Keratinocyte (primary cell): ENCODE measurements at regions not wholly inside any gene's neighbourhood (a gene's known extent, or its start where the extent isn't known, plus 50 kb on each side); places are given as distances from the start of the nearest gene placed in this dataset.

ENCODE experiments used
- DNase-seq: peaks from one replicate; pipeline ENCODE4 v3.0.0-alpha.2; 2011; ENCODE audit warnings: low read depth, missing footprints, low spot score
- FAIRE-seq: peaks from 2 replicates; lab custom pipeline; 2011; peaks lifted over from hg19 to GRCh38; lab: Jason Lieb, UNC
- H2AFZ ChIP-seq: 2 replicates; pipeline ENCODE4 v1.6.0; 2012; ENCODE audit warnings: low read length, control low read depth, inconsistent platforms; ENCODE audit not compliant: control insufficient read depth
- H3K27ac ChIP-seq: 2 replicates; pipeline ENCODE4 v1.5.1; 2011; ENCODE audit warnings: low read length; ENCODE audit not compliant: control insufficient read depth, insufficient read depth
- H3K27me3 ChIP-seq: 3 replicates; pipeline ENCODE4 v1.6.0; 2011; ENCODE audit warnings: low read length; ENCODE audit not compliant: control insufficient read depth, insufficient read depth; ENCODE audit errors: extremely low read depth
- H3K36me3 ChIP-seq, 2 experiments: 2 replicates in 1 of 2; 3 replicates in 1 of 2; pipeline ENCODE4 v1.5.1; 2011; ENCODE audit warnings: low read length in 2 of 2, mild to moderate bottlenecking in 1 of 2; ENCODE audit not compliant: control insufficient read depth in 2 of 2, insufficient read depth in 2 of 2; ENCODE audit errors: extremely low read depth in 1 of 2
- H3K4me1 ChIP-seq: 3 replicates; pipeline ENCODE4 v1.5.1; 2011; ENCODE audit warnings: low read length; ENCODE audit not compliant: control insufficient read depth, insufficient read depth; ENCODE audit errors: extremely low read depth
- H3K4me2 ChIP-seq: 3 replicates; pipeline ENCODE4 v1.6.0; 2011; ENCODE audit warnings: low read depth, low read length; ENCODE audit not compliant: control insufficient read depth, insufficient read depth; ENCODE audit errors: extremely low read depth
- H3K4me3 ChIP-seq, 3 experiments: fragments of 200-600 bp in 1 of 3; sonication (generic) in 1 of 3; 2 replicates in 2 of 3; 3 replicates in 1 of 3; pipeline ENCODE4 v1.5.1; 2011 to 2016; ENCODE audit warnings: low read length in 3 of 3, mild to moderate bottlenecking in 3 of 3, control low read depth in 2 of 3, inconsistent platforms in 1 of 3, low read depth in 1 of 3, mixed read lengths in 1 of 3, mixed run types in 1 of 3, moderate library complexity in 1 of 3; ENCODE audit not compliant: control insufficient read depth in 2 of 3, insufficient read depth in 2 of 3; ENCODE audit errors: extremely low read depth in 1 of 3
- H3K79me2 ChIP-seq: 2 replicates; pipeline ENCODE4 v1.6.0; 2012; ENCODE audit warnings: low read length; ENCODE audit not compliant: control insufficient read depth, insufficient read depth
- H3K9ac ChIP-seq: 3 replicates; pipeline ENCODE4 v1.6.0; 2011; ENCODE audit warnings: low read length; ENCODE audit not compliant: control insufficient read depth, insufficient read depth; ENCODE audit errors: extremely low read depth
- H3K9me1 ChIP-seq: 3 replicates; pipeline ENCODE4 v1.6.0; 2011; ENCODE audit warnings: low read length; ENCODE audit not compliant: control insufficient read depth, insufficient read depth; ENCODE audit errors: extremely low read depth
- H3K9me3 ChIP-seq: 2 replicates; pipeline ENCODE4 v1.5.1; 2012; ENCODE audit warnings: low read depth, low read length; ENCODE audit not compliant: control insufficient read depth
- H4K20me1 ChIP-seq: 3 replicates; pipeline ENCODE4 v1.6.0; 2011; ENCODE audit warnings: low read length; ENCODE audit not compliant: control insufficient read depth, insufficient read depth; ENCODE audit errors: extremely low read depth
- CTCF ChIP-seq, 3 experiments: IDR thresholded peaks in 1 of 3; conservative IDR thresholded peaks in 1 of 3; optimal IDR thresholded peaks in 1 of 3; 2 replicates in 2 of 3; 3 replicates in 1 of 3; pipeline versions ENCODE3 to v1.5.1; 2011; ENCODE audit warnings: low read length in 3 of 3, mild to moderate bottlenecking in 3 of 3, moderate library complexity in 2 of 3, control low read depth in 1 of 3, inconsistent platforms in 1 of 3; ENCODE audit not compliant: insufficient read depth in 2 of 3; ENCODE audit errors: extremely low read depth in 1 of 3
- EZH2 ChIP-seq: IDR thresholded peaks from one replicate; pipeline ENCODE4 v1.6.1; 2012; ENCODE audit warnings: inconsistent platforms, mild to moderate bottlenecking, low read length, moderate library complexity
- dilution Hi-C: fragments of 300-500 bp; cut with MboI; formaldehyde crosslinking; loops from one replicate; pipeline ENCODE4 v1.7.0; 2020; ENCODE audit warnings: low sequenced_read_pairs; ENCODE audit not compliant: extremely low pct_ligation_motif_present

DNA sequence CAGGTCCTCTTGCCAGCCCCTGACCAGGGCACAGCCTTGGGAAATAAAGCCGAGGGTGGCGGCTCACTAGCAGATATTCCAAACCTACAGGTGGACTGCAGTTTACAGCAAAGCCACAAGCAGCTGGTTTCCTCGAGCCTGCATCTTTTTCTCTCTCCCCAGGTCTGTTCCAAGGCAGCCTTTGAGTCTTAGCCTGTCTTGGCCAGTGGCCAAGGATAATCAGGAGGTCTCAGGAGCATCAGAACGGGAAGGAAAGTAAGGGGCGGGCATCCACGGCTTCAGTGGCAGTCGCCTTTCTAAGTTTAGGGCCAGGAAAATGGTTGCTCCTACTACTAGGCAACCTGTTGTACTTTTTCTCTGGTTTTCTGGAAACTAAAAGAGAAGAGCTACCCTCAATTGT is 219.7 kb upstream of the ZMIZ1 start:
- no peak for TF ChIP-seq EZH2
- no peak for TF ChIP-seq CTCF (optimal IDR thresholded peaks at IDR 0.05 in 1 of 3, IDR thresholded peaks at IDR 0.05 in 1 of 3, conservative IDR thresholded peaks at IDR 0.05 in 1 of 3; ENCODE audit: extremely low read depth in 1 of 3, insufficient read depth in 2 of 3, low read length in 3 of 3)
- peaks cover 9% of the 10 kb centered on the region for H3K27me3 ChIP-seq
- H3K27ac ChIP-seq: no peak overlapping the region
- H2AFZ ChIP-seq: no peak overlapping the region
- H3K9ac ChIP-seq: no peak overlapping the region
- no peak for DNase-seq
- no peaks in the 10 kb centered on the region for H3K9me3 ChIP-seq
- dilution Hi-C loops: no loop called here
- H3K79me2 ChIP-seq: no peaks in the 10 kb centered on the region
- H4K20me1 ChIP-seq: no peaks in the 10 kb centered on the region
- H3K36me3 ChIP-seq: no peaks in the 10 kb centered on the region
- no peaks in the 10 kb centered on the region for H3K9me1 ChIP-seq
- no peak overlapping the region for H3K4me3 ChIP-seq
- H3K4me2 ChIP-seq: no peak overlapping the region
- FAIRE-seq: no peak
- H3K4me1 ChIP-seq: no peaks in the 10 kb centered on the region

DNA sequence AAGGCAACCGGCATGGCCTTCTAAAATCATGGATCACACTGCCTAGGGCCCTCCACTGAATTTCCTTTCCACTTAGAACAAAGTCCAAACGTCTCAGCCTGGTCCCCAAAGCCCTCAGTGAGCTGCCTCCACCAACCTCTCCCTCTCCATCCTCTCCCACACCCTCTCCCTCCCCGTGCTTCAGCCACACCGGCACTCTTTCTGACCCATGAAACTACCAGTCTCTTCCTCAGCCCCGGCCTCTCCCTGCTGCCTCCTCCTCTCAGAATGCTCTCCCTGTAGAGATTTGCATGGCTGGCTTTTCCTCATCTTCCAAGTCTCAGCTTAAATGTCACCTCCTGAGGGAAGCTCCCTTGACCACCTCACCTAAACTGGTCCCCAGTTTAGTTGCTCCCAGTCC is 219.0 kb upstream of the ZMIZ1 start:
- H4K20me1 ChIP-seq: no peaks in the 10 kb centered on the region
- H3K27me3 ChIP-seq: peaks cover 8% of the 10 kb centered on the region
- dilution Hi-C loops: no loop called here
- no peak overlapping the region for H2AFZ ChIP-seq
- no peaks in the 10 kb centered on the region for H3K36me3 ChIP-seq
- H3K9me3 ChIP-seq: no peaks in the 10 kb centered on the region
- no peak overlapping the region for H3K9ac ChIP-seq
- DNase-seq (no peak), FAIRE-seq (no peak)
- H3K27ac ChIP-seq: no peak overlapping the region
- no peaks in the 10 kb centered on the region for H3K79me2 ChIP-seq
- H3K4me3 ChIP-seq: no peak overlapping the region
- H3K9me1 ChIP-seq: no peaks in the 10 kb centered on the region
- TF ChIP-seq CTCF (optimal IDR thresholded peaks at IDR 0.05 in 1 of 3, IDR thresholded peaks at IDR 0.05 in 1 of 3, conservative IDR thresholded peaks at IDR 0.05 in 1 of 3; ENCODE audit: extremely low read depth in 1 of 3, insufficient read depth in 2 of 3, low read length in 3 of 3) (no peak), EZH2 (no peak)
- H3K4me2 ChIP-seq: no peak overlapping the region
- no peaks in the 10 kb centered on the region for H3K4me1 ChIP-seq
